DND-41 (cell line): ENCODE measurements at regions not wholly inside any gene's neighbourhood (a gene's known extent, or its start where the extent isn't known, plus 50 kb on each side); places are given as distances from the start of the nearest gene placed in this dataset.

Experiments used
- ATAC-seq: fragments of 200-7000 bp; cut with Tn5 transposase; 3 replicates; pipeline ENCODE4 v1.9.1; 2021; ENCODE audit warnings: low read depth; ENCODE audit not compliant: insufficient read depth
- DNase-seq: peaks from one replicate; pipeline ENCODE4 v3.0.0-alpha.2; 2020
- H2AFZ ChIP-seq: 2 replicates; pipeline ENCODE4 v1.6.0; 2012; ENCODE audit warnings: low read depth, low read length
- H3K27ac ChIP-seq: 2 replicates; pipeline ENCODE4 v1.5.1; 2012; ENCODE audit warnings: low read length, inconsistent platforms
- H3K27me3 ChIP-seq: fragments of 200-600 bp; sonication (generic); 2 replicates; pipeline ENCODE4 v1.6.0; 2012; ENCODE audit warnings: low read length, mild to moderate bottlenecking, inconsistent platforms; ENCODE audit not compliant: insufficient read depth, poor library complexity
- H3K36me3 ChIP-seq: 2 replicates; pipeline ENCODE4 v1.5.1; 2012; ENCODE audit warnings: low read length, inconsistent platforms; ENCODE audit not compliant: insufficient read depth
- H3K4me1 ChIP-seq: 2 replicates; pipeline ENCODE4 v1.5.1; 2012; ENCODE audit warnings: mild to moderate bottlenecking, low read length; ENCODE audit not compliant: insufficient read depth
- H3K4me2 ChIP-seq: 2 replicates; pipeline ENCODE4 v1.6.0; 2012; ENCODE audit warnings: mild to moderate bottlenecking, moderate library complexity, low read length, inconsistent platforms; ENCODE audit not compliant: insufficient read depth
- H3K4me3 ChIP-seq, 2 experiments: fragments of 200-600 bp in 1 of 2; shearing (Covaris generic) in 1 of 2; 2 replicates each; pipeline ENCODE4 v1.5.1; 2012 to 2016; ENCODE audit warnings: inconsistent platforms in 2 of 2, low read length in 2 of 2, mild to moderate bottlenecking in 2 of 2, low read depth in 1 of 2, moderate library complexity in 1 of 2
- H3K79me2 ChIP-seq: 2 replicates; pipeline ENCODE4 v1.6.0; 2012; ENCODE audit warnings: low read length, inconsistent platforms; ENCODE audit not compliant: insufficient read depth
- H3K9ac ChIP-seq: 2 replicates; pipeline ENCODE4 v1.6.0; 2012; ENCODE audit warnings: low read depth, mild to moderate bottlenecking, inconsistent platforms, low read length, moderate library complexity
- H3K9me3 ChIP-seq: 2 replicates; pipeline ENCODE4 v1.5.1; 2012; ENCODE audit warnings: low read length, moderate library complexity, mild to moderate bottlenecking, inconsistent platforms; ENCODE audit not compliant: insufficient read depth, severe bottlenecking
- H4K20me1 ChIP-seq: 2 replicates; pipeline ENCODE4 v1.6.0; 2012; ENCODE audit warnings: low read length; ENCODE audit not compliant: insufficient read depth
- EZH2 ChIP-seq: IDR thresholded peaks from 3 replicates; pipeline ENCODE4 v1.6.1; 2012; ENCODE audit warnings: borderline replicate concordance, low read depth, mild to moderate bottlenecking, moderate library complexity, low read length, inconsistent platforms; ENCODE audit not compliant: severe bottlenecking
- TF ChIP-seq, protein P1 (sequence below): IDR thresholded peaks from 2 replicates; pipeline ENCODE4 v1.5.1; 2012; ENCODE audit warnings: borderline replicate concordance, low read length, moderate library complexity, mild to moderate bottlenecking; ENCODE audit not compliant: poor library complexity, severe bottlenecking; ENCODE audit errors: extremely low read depth

DNA sequence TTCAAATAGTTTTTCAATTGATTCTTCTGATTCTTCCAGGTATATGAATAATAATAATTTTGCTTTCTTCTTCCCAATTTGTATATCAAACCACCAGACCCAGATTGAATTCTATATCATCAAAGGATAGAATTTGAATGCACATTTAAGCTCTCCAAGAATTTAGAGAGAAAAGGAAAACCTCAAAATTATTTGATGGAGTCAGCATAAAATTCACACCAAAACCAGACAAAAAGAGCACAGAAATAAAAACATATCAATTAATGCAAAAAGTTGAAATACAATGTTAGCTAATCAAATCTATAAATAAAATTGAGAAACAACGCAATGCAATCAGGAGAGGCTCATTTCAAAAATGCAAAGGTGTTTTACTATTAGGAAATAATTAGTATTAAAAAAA is 248.0 kb upstream of the HS6ST1 start:
- H3K79me2 ChIP-seq = no peaks in the 10 kb centered on the region
- H4K20me1 ChIP-seq = no peaks in the 10 kb centered on the region
- H3K4me2 ChIP-seq = no peak overlapping the region
- TF ChIP-seq, protein P1, sequence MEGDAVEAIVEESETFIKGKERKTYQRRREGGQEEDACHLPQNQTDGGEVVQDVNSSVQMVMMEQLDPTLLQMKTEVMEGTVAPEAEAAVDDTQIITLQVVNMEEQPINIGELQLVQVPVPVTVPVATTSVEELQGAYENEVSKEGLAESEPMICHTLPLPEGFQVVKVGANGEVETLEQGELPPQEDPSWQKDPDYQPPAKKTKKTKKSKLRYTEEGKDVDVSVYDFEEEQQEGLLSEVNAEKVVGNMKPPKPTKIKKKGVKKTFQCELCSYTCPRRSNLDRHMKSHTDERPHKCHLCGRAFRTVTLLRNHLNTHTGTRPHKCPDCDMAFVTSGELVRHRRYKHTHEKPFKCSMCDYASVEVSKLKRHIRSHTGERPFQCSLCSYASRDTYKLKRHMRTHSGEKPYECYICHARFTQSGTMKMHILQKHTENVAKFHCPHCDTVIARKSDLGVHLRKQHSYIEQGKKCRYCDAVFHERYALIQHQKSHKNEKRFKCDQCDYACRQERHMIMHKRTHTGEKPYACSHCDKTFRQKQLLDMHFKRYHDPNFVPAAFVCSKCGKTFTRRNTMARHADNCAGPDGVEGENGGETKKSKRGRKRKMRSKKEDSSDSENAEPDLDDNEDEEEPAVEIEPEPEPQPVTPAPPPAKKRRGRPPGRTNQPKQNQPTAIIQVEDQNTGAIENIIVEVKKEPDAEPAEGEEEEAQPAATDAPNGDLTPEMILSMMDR = no peak
- no peak for TF ChIP-seq EZH2
- H3K27ac ChIP-seq = no peak overlapping the region
- no peak for ATAC-seq
- DNase-seq = no peak
- no peaks in the 10 kb centered on the region for H3K36me3 ChIP-seq
- H3K9ac ChIP-seq = no peak overlapping the region
- no peak overlapping the region for H2AFZ ChIP-seq
- no peak overlapping the region for H3K4me3 ChIP-seq
- no peaks in the 10 kb centered on the region for H3K9me3 ChIP-seq
- no peaks in the 10 kb centered on the region for H3K27me3 ChIP-seq
- no peaks in the 10 kb centered on the region for H3K4me1 ChIP-seq

DNA sequence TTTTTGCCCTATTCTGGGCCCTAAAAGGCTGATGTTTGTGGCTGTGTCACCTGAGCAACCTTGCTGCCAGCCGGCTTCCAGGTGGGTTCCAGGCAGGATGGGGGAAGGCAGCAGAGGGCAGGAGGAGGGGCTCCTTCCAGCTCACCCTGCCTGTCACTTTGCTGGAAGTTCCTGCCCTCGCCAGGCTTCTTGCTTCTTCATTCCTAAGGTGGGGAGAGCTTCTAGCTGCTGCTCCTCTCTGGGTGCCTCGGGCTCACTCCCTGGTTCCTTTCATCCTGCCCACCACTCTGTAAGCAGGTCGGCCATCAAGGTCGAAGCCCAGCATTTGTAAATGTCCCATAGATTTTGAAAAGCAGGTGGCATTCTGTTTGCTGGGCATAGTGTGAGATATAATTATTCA is 249.4 kb upstream of the HS6ST1 start:
- no peak overlapping the region for H2AFZ ChIP-seq
- no peak for TF ChIP-seq EZH2

DNA sequence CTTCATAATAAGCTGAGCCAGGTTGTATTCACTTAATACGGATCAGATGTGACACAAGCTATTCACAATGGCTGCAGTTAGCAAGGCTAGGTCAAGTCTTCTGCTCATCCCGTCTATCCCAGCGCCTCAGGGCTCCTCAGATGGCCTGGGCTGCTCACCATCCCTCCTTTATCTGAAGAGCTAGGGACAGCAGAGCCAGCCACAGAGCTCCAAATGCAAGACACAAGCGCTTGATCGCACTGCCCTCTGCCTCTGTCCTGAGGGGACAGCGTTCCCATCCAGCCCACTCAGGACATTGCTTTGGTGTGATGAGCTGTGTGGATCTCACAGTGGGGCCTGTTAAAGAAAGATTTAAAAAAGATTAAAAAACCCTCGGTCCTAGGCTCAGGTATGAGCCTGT is 254.4 kb upstream of the HS6ST1 start:
- Histone ChIP-seq H3K79me2 (no peaks in the 10 kb centered on the region), H3K27me3 (no peaks in the 10 kb centered on the region), H3K4me2 (no peak overlapping the region), H3K27ac (no peak overlapping the region), H3K36me3 (no peaks in the 10 kb centered on the region), H2AFZ (no peak overlapping the region), H3K4me3 (no peak overlapping the region), H3K9ac (no peak overlapping the region), H3K4me1 (no peaks in the 10 kb centered on the region), H4K20me1 (no peaks in the 10 kb centered on the region), H3K9me3 (no peaks in the 10 kb centered on the region)
- TF ChIP-seq, protein P1 = no peak
- TF ChIP-seq EZH2 = no peak
- DNase-seq (no peak), ATAC-seq (no peak)

More for the DNA sequence above, 249.4 kb upstream of the HS6ST1 start:
- Histone ChIP-seq H3K9ac (no peak overlapping the region), H3K36me3 (no peaks in the 10 kb centered on the region), H3K4me3 (no peak overlapping the region), H3K79me2 (no peaks in the 10 kb centered on the region), H3K4me2 (no peak overlapping the region), H3K27me3 (no peaks in the 10 kb centered on the region), H3K27ac (no peak overlapping the region), H3K4me1 (no peaks in the 10 kb centered on the region), H4K20me1 (no peaks in the 10 kb centered on the region), H3K9me3 (no peaks in the 10 kb centered on the region)
- DNase-seq (no peak), ATAC-seq (no peak)

- ATAC-seq = no peak
- Histone ChIP-seq H3K36me3 (no peaks in the 10 kb centered on the region), H3K9me3 (no peaks in the 10 kb centered on the region), H3K4me2 (no peak overlapping the region), H4K20me1 (no peaks in the 10 kb centered on the region), H3K4me1 (no peaks in the 10 kb centered on the region), H2AFZ (no peak overlapping the region), H3K27ac (no peak overlapping the region), H3K4me3 (no peak overlapping the region), H3K9ac (no peak overlapping the region), H3K79me2 (no peaks in the 10 kb centered on the region), H3K27me3 (no peaks in the 10 kb centered on the region)
- no peak for DNase-seq
- TF ChIP-seq EZH2 = no peak
- TF ChIP-seq, protein P1 = no peak
Observed at GRCh38 chr2:128573531-128573930, 254.9 kb upstream of the HS6ST1 start.
